HG03039 (cell line): ENCODE measurements at regions not wholly inside any gene's neighbourhood (a gene's known extent, or its start where the extent isn't known, plus 50 kb on each side); places are given as distances from the start of the nearest gene placed in this dataset.
A peak's percentile ranks its signal among the peaks of the same experiment; 100 is the strongest.

Source experiments
- ATAC-seq: cut with Tn5 transposase; IDR thresholded peaks from one replicate; pipeline ENCODE4 v1.9.1; 2021; ENCODE audit warnings: mild to moderate bottlenecking, moderate library complexity; ENCODE audit not compliant: unreplicated experiment

- ATAC-seq = no peak
Measured at GRCh38 chr1:73775896-73776295, 422.1 kb downstream of the LRRIQ3 start.

- no peak for ATAC-seq
Measured at GRCh38 chr1:73772941-73773340, 425.0 kb downstream of the LRRIQ3 start.

GRCh38 chr1:73771396-73771795 is 426.6 kb downstream of the LRRIQ3 start:
- ATAC-seq = no peak

- ATAC-seq = no peak
Measured at GRCh38 chr1:73770109-73770905, 427.7 kb downstream of the LRRIQ3 start.

GRCh38 chr1:73766786-73767348 is 431.1 kb downstream of the LRRIQ3 start:
- ATAC-seq = no peak

- no peak for ATAC-seq
Measured at GRCh38 chr1:73765551-73766233, 432.3 kb downstream of the LRRIQ3 start.

GRCh38 chr1:73761559-73761958 is 436.4 kb downstream of the LRRIQ3 start:
- no peak for ATAC-seq

GRCh38 chr1:73759011-73759410 is 439.0 kb downstream of the LRRIQ3 start:
- no peak for ATAC-seq

GRCh38 chr1:73756817-73757216 is 441.2 kb downstream of the LRRIQ3 start:
- ATAC-seq = no peak

- no peak for ATAC-seq
Measured at GRCh38 chr1:73755649-73756048, 442.3 kb downstream of the LRRIQ3 start.

- no peak for ATAC-seq
Measured at GRCh38 chr1:73749996-73750395, 448.0 kb downstream of the LRRIQ3 start.

- ATAC-seq = no peak
Measured at GRCh38 chr1:73744985-73745384, 453.0 kb downstream of the LRRIQ3 start.

- ATAC-seq = no peak
Measured at GRCh38 chr1:73736125-73736524, 461.9 kb downstream of the LRRIQ3 start.

GRCh38 chr1:73727036-73727435 is 470.9 kb downstream of the LRRIQ3 start:
- ATAC-seq = no peak

GRCh38 chr1:73722055-73722454 is 475.9 kb downstream of the LRRIQ3 start:
- no peak for ATAC-seq

- ATAC-seq = no peak
Measured at GRCh38 chr1:73717976-73718375, 480.0 kb downstream of the LRRIQ3 start.

- ATAC-seq = no peak
Measured at GRCh38 chr1:73711089-73711488, 486.9 kb downstream of the LRRIQ3 start.

GRCh38 chr1:73701826-73702225 is 496.1 kb downstream of the LRRIQ3 start:
- no peak for ATAC-seq

- ATAC-seq = no peak
Measured at GRCh38 chr1:73676186-73676585, 521.8 kb downstream of the LRRIQ3 start.

GRCh38 chr1:73674945-73675561 is 522.9 kb downstream of the LRRIQ3 start:
- peak; percentile 68 for ATAC-seq

GRCh38 chr1:73673971-73674370 is 524.0 kb downstream of the LRRIQ3 start:
- no peak for ATAC-seq

GRCh38 chr1:73671530-73671929 is 526.4 kb downstream of the LRRIQ3 start:
- no peak for ATAC-seq
